ENCODE measurements at regions not wholly inside any gene's neighbourhood (a gene's known extent, or its start where the extent isn't known, plus 50 kb on each side); places are given as distances from the start of the nearest gene placed in this dataset.

- Histone ChIP-seq H3K9ac (ENCODE audit: low read length) (no peak overlapping the region), H3K9me3 (ENCODE audit: insufficient read depth, low read length) (no peaks in the 10 kb centered on the region), H3K27me3 (ENCODE audit: low read depth, low read length) (peaks cover 3% of the 10 kb centered on the region; the same call in 1 of the 2 replicates), H3K79me2 (ENCODE audit: low read length) (no peaks in the 10 kb centered on the region), H3K4me3 (ENCODE audit: low read length) (no peak overlapping the region), H3K27ac (ENCODE audit: low read length) (no peak overlapping the region), H2AFZ (ENCODE audit: low read depth, low read length) (no peak overlapping the region), H4K20me1 (ENCODE audit: insufficient read depth, low read length) (no peaks in the 10 kb centered on the region), H3K36me3 (replicated peaks; ENCODE audit: low read depth, low read length) (no peaks in the 10 kb centered on the region), H3K4me1 (ENCODE audit: low read length) (no peaks in the 10 kb centered on the region), H3K4me2 (ENCODE audit: low read length) (no peak overlapping the region)
- no peak for TF ChIP-seq EZH2phosphoT487 (IDR thresholded peaks at IDR 0.05; ENCODE audit: low read depth)
- TF ChIP-seq, protein P1, sequence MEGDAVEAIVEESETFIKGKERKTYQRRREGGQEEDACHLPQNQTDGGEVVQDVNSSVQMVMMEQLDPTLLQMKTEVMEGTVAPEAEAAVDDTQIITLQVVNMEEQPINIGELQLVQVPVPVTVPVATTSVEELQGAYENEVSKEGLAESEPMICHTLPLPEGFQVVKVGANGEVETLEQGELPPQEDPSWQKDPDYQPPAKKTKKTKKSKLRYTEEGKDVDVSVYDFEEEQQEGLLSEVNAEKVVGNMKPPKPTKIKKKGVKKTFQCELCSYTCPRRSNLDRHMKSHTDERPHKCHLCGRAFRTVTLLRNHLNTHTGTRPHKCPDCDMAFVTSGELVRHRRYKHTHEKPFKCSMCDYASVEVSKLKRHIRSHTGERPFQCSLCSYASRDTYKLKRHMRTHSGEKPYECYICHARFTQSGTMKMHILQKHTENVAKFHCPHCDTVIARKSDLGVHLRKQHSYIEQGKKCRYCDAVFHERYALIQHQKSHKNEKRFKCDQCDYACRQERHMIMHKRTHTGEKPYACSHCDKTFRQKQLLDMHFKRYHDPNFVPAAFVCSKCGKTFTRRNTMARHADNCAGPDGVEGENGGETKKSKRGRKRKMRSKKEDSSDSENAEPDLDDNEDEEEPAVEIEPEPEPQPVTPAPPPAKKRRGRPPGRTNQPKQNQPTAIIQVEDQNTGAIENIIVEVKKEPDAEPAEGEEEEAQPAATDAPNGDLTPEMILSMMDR (IDR thresholded peaks at IDR 0.05; ENCODE audit: low read depth, low read length) = no peak
Observed at GRCh38 chr17:73955616-73956015, 247.9 kb upstream of the RPL38 start.

- no peaks in the 10 kb centered on the region for H3K4me1 ChIP-seq (ENCODE audit: low read length)
- H3K27ac ChIP-seq (ENCODE audit: low read length) = no peak overlapping the region
- H3K79me2 ChIP-seq (ENCODE audit: low read length) = no peaks in the 10 kb centered on the region
- H3K27me3 ChIP-seq (ENCODE audit: low read depth, low read length) = peaks cover 3% of the 10 kb centered on the region; the same call in 1 of the 2 replicates
- H3K4me3 ChIP-seq (ENCODE audit: low read length) = no peak overlapping the region
- TF ChIP-seq, protein P1 (IDR thresholded peaks at IDR 0.05; ENCODE audit: low read depth, low read length) = no peak
- TF ChIP-seq EZH2phosphoT487 (IDR thresholded peaks at IDR 0.05; ENCODE audit: low read depth) = no peak
- no peak overlapping the region for H3K9ac ChIP-seq (ENCODE audit: low read length)
- H3K36me3 ChIP-seq (replicated peaks; ENCODE audit: low read depth, low read length) = no peaks in the 10 kb centered on the region
- no peaks in the 10 kb centered on the region for H3K9me3 ChIP-seq (ENCODE audit: insufficient read depth, low read length)
- H4K20me1 ChIP-seq (ENCODE audit: insufficient read depth, low read length) = no peaks in the 10 kb centered on the region
- no peak overlapping the region for H3K4me2 ChIP-seq (ENCODE audit: low read length)
- no peak overlapping the region for H2AFZ ChIP-seq (ENCODE audit: low read depth, low read length)
Observed at GRCh38 chr17:73956169-73956568, 247.3 kb upstream of the RPL38 start.

DNA sequence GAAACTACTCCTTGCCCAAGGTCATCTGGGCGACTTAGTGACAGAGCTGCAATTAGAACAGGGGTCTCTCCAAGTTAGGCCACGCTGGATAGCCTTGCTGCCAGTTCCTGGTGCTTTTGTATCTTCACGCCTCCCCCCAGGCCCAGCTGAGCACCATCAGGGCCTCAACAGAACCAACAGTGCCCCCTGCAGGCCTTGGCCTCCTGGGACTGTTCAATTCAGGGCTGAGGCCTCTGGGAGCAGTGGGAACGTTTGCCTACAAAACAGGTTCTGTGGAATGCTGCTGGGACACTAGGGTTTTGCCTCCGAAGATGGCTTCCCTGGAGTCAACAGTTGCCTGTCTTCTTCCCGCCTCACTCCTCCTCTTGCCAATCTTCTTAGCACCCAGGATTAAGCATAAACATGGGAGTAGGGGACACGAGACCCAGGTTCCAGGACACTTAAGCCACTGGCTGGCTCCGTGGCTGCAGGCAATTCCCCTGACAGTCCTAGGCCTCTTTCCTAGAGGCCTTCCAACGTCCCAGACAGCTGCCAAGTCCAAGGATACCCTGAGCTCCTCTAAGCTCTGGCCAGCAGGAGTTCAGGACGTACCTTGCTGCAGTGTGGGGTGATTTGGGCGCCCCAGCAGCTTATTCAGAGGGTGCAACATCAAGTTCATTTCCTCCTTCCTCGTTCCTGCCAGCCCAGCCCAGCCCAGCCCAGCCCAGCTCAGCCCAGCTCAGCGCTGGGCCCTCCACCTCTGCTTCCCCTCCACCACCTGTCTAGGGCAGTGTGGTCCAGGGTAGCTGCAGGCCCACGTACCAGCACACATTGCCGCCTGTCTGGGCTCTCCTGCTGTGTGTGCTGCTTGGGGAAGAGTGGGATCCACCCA, 246.6 kb upstream of the RPL38 start:
- Histone ChIP-seq H3K4me3 (ENCODE audit: low read length) (no peak overlapping the region), H3K9me3 (ENCODE audit: insufficient read depth, low read length) (no peaks in the 10 kb centered on the region), H3K9ac (ENCODE audit: low read length) (no peak overlapping the region), H3K36me3 (replicated peaks; ENCODE audit: low read depth, low read length) (no peaks in the 10 kb centered on the region), H3K4me1 (ENCODE audit: low read length) (no peaks in the 10 kb centered on the region), H3K4me2 (ENCODE audit: low read length) (no peak overlapping the region), H2AFZ (ENCODE audit: low read depth, low read length) (no peak overlapping the region), H3K27me3 (ENCODE audit: low read depth, low read length) (peaks cover 3% of the 10 kb centered on the region; the same call in 1 of the 2 replicates), H4K20me1 (ENCODE audit: insufficient read depth, low read length) (no peaks in the 10 kb centered on the region), H3K27ac (ENCODE audit: low read length) (no peak overlapping the region), H3K79me2 (ENCODE audit: low read length) (no peaks in the 10 kb centered on the region)
- TF ChIP-seq, protein P1 (IDR thresholded peaks at IDR 0.05; ENCODE audit: low read depth, low read length) = peak; percentile 63
- no peak for TF ChIP-seq EZH2phosphoT487 (IDR thresholded peaks at IDR 0.05; ENCODE audit: low read depth)

- H3K27ac ChIP-seq (ENCODE audit: low read length) = no peak overlapping the region
- no peak overlapping the region for H3K4me2 ChIP-seq (ENCODE audit: low read length)
- H2AFZ ChIP-seq (ENCODE audit: low read depth, low read length) = no peak overlapping the region
- H4K20me1 ChIP-seq (ENCODE audit: insufficient read depth, low read length) = no peaks in the 10 kb centered on the region
- H3K36me3 ChIP-seq (replicated peaks; ENCODE audit: low read depth, low read length) = no peaks in the 10 kb centered on the region
- H3K9me3 ChIP-seq (ENCODE audit: insufficient read depth, low read length) = no peaks in the 10 kb centered on the region
- no peak overlapping the region for H3K4me3 ChIP-seq (ENCODE audit: low read length)
- no peaks in the 10 kb centered on the region for H3K79me2 ChIP-seq (ENCODE audit: low read length)
- no peak overlapping the region for H3K9ac ChIP-seq (ENCODE audit: low read length)
- no peak for TF ChIP-seq EZH2phosphoT487 (IDR thresholded peaks at IDR 0.05; ENCODE audit: low read depth)
- TF ChIP-seq, protein P1 (IDR thresholded peaks at IDR 0.05; ENCODE audit: low read depth, low read length) = no peak
- no peaks in the 10 kb centered on the region for H3K4me1 ChIP-seq (ENCODE audit: low read length)
- peaks cover 3% of the 10 kb centered on the region; the same call in 1 of the 2 replicates for H3K27me3 ChIP-seq (ENCODE audit: low read depth, low read length)
Observed at GRCh38 chr17:73957564-73957963, 245.9 kb upstream of the RPL38 start.

All from OCI-LY3 (cell line).